ENCODE measurements at regions not wholly inside any gene's neighbourhood (a gene's known extent, or its start where the extent isn't known, plus 50 kb on each side); places are given as distances from the start of the nearest gene placed in this dataset.

DNA sequence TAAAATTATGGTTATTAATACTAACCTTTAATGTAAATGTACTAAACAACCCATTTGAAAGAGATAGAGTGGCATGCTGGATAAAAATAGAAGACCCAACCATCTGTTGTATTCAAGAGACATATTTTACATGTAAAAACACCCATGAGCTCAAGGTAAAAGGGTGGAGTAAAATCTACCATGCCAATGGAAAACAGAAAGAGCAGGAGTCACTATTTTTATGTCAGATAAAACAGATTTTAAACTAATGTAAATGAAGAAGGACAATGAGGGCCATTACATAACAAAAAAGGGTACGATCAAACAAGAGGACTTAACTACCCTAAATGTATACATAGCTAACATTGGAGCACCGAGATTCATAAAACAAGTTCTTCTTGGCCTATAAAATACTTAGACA, 66.3 kb downstream of the ITM2A start:
- no peak for DNase-seq (ENCODE audit: low spot score)

DNA sequence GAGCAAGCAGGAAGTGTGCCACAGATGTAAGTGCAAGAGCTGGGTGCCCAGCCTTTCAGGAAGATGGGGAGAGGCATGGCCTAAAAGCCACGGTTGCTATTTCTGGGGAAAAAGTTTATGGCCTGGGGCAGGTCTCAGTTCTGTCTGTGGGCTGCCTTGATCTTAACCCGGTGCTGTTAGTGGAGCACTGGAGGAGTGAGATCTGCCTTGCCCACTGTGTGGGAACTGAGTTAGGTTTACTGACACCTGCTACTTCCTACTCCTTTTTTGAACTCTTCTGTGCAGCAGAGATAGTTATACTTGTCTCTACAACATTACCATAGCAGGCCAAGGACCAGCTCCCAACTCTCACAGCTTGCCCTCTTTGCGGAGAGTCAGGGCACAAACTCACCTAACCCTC, 76.5 kb downstream of the ITM2A start:
- no peak for DNase-seq (ENCODE audit: low spot score)

DNA sequence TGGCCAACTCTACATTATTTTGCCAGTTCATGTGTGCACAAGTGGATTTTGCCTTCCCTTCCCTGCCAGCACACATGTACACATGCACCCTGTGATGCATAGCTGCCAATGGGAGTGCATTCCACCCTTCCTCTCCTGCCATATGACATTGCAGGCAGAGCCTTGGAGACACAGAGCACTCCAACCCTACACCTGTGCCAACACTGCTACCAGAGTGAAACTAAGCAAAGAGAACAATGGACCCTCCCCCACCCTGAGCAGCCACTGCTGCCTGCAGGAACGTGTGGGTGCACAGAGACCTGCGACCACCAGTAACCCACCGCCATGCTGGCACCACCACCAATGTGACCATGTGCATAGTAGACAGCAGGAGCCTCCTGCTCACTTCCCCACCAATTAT, 78.4 kb downstream of the ITM2A start:
- no peak for DNase-seq (ENCODE audit: low spot score)

DNA sequence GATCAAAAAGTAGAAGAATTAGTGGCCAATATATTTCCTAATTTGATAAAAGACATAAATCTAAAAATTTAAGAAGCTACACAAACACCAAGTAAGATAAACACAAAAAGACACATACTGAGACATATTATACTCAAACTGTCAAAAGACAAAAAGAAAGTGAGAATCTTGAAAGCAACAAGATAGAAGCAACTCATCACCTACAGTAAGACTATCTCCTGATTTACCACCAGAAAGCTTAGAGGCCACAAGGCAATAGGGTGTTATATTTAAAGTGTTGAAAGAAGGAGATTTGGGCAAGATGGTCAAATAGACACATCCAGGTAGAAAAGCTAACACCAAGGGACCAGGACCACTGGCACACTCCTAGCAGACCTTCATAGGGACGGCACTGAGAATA, 79.4 kb downstream of the ITM2A start:
- no peak for DNase-seq (ENCODE audit: low spot score)

DNA sequence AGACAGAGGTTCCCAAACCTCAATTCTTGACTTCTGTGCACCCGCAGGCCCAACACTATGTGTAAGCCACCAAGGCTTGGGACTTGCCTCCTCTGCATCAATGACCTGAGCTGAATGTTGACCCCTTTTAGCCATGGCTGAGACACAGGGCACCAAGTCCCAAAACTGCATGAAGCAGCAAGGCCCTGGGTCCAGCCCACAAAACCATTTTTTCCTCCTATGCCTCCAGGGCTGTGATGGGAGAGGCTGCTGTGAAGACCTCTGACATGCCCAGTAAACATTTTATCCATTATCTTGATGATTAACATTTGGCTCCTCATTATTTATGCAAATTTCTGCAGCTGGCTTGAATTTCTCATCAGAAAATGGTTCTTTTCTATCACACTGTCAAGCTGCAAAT, 85.4 kb downstream of the ITM2A start:
- no peak for DNase-seq (ENCODE audit: low spot score)

DNA sequence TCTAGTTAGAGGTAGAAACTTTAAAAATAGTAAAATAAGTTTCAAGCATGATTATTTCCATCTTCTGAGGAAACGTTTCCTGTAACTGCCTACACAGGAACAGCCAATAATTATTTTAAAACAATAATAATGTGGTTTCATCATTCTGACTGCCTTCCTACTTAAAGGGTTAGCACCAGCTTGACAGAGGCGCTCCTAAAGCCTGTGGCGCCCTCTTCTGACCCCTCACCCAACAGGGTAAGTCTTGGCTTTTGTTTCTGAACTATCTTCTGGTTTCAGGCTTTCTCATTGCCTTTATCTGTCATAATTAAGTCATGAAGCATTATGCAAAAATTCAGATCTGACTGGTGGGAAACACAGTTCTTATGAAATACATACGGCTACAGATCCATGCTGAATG, 96.7 kb downstream of the ITM2A start:
- DNase-seq (ENCODE audit: low spot score): peak; percentile 81

DNA sequence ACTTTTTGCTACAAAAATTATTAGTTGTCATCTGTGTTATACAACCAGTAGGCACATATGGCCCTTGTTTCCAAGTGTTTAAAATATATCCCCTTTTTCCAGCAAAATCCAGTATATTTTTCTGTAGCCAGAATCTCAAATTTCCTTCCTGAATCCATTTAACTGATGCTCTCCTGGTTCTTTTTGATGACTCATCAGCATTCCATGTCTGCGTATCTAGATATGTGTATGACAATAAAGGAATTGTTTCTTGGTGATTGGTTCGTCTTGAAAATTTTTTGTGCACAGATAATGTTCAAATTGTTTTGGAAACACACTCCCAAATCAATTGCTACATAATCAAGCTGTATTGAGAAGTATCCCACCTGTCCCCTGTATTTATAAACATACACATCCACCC, 98.3 kb downstream of the ITM2A start:
- DNase-seq (ENCODE audit: low spot score): no peak

DNA sequence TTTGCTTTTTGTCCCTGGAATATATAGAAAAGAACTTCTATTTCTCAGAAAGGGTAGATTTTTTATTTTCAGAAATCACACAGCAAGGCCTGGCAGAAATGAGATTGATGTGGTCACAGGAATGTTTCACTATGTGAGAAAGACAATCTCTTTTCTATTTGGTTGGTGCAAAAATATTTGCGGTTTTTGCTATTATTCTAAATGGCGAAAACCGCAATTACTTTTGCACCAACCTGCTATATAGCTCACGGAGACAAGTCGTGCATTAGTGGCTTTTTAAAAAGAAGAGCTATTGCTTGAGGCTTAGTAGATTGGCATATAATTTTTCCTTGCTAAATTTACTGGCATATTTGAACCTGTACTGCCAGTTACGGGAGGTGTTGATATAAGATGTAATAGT, 100.4 kb downstream of the ITM2A start:
- DNase-seq (ENCODE audit: low spot score): peak; percentile 30

DNA sequence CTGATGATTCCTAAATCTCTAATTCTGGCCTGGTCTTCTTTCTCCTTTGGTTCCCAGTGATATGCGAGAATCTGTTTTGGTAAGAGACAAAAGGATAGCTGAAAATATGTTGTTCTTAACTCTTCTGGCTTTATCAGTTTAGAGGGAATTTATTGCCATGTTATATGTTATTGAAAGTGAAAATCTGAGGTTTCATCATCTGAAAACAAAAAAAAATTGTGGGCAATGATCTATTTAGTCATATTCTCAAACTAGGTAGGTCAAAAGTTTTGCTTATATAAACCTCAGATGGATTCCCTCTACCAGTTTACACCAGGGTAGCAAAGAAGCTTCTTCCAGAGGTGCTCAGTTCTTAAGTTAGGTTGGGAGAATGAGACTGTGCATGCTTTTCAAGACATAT, 103.6 kb downstream of the ITM2A start:
- peak; percentile 7 for DNase-seq (ENCODE audit: low spot score)

DNA sequence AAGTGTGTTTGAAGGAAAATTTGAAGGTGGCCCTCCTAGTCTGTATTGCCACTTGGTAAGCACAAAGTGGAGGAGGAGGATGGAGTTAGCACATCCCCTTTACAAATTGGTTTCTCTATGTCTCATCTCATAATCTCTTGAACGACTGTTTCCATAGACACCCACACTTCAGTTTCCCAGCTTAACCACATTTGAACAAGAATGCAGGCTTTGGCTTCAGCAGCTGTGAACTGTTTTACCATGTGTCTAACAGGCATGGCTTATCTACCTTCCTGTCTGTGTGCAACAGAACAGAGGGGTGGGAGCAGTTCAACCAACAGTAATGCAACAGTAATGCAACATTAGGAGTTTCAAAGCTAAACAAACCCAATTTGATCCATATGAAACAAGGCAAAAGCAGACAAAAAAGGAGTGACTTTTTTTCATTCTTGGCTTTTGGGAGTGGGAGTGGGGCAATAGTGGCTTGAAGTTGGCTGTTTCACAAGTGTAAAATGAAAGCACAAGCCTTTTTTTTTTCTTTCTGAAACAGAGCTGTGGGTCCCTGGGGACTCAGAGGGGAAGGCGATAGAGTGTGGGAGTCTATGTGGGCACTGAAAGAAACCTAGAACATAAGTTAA, 108.0 kb downstream of the ITM2A start:
- DNase-seq (ENCODE audit: low spot score): peak; percentile 79

DNA sequence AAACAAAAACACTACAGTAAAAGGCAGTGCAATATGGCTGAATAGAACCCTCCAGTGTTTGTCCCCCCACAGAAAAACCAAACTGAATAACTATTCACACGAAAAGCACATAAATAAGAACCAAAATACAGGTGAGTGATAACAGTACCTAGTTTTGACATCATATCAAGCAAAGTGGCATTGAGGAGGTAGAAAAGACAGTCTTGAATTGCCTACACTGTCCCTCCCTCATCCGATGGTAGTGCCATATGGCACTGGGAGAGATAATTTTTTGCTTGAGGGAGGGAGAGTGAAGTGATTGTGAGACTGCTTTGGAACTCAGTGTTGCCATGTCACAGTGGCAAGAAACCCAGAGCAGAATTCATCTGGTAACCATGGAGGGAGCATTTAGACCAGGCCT, 99.2 kb downstream of the GPR174 start:
- DNase-seq (ENCODE audit: low spot score): no peak

DNA sequence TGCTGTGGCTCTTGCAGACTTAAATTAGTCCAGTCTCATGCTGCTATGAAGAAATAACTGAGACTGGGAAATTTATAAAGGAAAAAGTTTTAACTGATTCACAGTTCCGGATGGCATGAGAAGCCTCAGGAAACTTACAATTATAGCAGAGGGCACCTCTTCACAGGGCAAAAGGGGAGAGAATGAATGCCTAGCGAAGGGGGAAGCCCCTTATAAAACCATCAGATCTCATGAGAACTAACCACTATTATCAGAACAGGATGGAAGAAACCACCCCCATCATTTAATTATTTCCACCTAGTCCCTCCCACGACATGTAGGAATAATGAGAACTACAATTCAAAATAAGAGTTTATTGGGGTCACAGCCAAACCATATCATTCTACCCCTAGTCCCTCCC, 91.4 kb downstream of the GPR174 start:
- no peak for DNase-seq (ENCODE audit: low spot score)

DNA sequence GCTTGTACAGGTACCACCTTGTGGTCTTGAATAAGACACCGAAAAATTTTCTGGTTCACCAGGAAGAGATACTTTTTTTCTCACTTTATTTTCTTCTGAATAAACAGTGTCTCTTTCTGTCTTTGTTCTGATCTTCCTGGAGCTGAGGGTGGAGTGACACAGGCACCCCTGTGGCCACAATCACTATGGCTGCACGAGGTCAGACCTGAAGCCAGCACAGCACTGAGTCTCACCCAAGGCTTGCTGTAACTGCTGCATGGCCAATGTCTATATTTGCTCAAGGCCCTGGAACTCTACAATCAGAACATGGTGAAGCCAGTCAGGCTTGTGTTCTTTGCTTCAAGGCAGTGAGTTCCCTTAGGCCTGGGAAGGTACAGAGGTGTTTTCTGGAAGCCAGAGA, 87.2 kb downstream of the GPR174 start:
- DNase-seq (ENCODE audit: low spot score): peak; percentile 15

Measured in CD4-positive, alpha-beta T cell treated with Interleukin-2 at 100 ng/mL for 4 hours (primary cell).